Epithelial cell of prostate (primary cell): ENCODE measurements at regions not wholly inside any gene's neighbourhood (a gene's known extent, or its start where the extent isn't known, plus 50 kb on each side); places are given as distances from the start of the nearest gene placed in this dataset.

Experiments
- DNase-seq: peaks from one replicate; pipeline ENCODE4 v3.0.0-alpha.2; 2011; ENCODE audit warnings: low read depth, low spot score
- H3K27ac ChIP-seq: fragments of 450-650 bp; 2 replicates; pipeline ENCODE4 v1.5.1; 2017; ENCODE audit warnings: mild to moderate bottlenecking

DNA sequence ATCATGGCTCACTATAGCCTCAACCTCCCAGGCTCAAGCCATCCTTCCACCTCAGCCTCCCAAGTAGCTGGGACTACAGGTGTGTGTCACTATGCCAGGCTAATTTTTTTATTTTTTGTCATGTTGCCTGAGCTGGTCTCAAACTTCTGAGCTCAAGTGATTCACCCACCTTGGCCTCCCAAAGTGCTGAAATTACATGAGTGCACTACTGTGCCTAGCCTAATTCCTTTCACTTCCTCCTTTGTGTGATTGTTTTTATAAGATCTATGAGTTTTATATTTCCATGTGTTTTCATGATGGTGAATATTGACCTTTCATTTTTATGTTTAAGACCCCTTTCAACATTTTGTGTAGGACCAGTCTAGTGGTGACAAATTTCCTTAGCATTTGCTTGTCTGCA is 55.2 kb upstream of the IL12B start:
- DNase-seq = no peak
- no peak overlapping the region for H3K27ac ChIP-seq

GRCh38 chr5:159386028-159386711 is 55.9 kb upstream of the IL12B start:
- DNase-seq = no peak
- no peak overlapping the region for H3K27ac ChIP-seq

DNA sequence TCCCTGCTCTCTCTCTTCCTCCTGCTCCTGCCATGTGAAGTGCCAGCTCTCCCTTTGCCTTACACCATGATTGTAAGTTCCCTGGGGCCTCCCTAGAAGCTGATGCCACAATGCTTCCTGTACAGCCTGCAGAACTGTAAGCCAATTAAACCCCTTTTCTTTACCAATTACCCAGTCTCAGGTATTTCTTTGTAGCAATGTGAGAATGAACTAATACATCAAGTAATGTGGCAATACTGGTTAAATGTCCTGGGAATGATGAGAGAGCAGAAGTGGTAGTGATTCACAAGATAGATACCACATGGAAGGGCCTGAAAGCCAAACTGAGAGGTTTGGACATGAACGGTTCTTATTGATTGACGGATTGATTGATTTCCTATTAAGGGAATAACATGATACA is 62.6 kb upstream of the IL12B start:
- H3K27ac ChIP-seq = no peak overlapping the region
- no peak for DNase-seq

DNA sequence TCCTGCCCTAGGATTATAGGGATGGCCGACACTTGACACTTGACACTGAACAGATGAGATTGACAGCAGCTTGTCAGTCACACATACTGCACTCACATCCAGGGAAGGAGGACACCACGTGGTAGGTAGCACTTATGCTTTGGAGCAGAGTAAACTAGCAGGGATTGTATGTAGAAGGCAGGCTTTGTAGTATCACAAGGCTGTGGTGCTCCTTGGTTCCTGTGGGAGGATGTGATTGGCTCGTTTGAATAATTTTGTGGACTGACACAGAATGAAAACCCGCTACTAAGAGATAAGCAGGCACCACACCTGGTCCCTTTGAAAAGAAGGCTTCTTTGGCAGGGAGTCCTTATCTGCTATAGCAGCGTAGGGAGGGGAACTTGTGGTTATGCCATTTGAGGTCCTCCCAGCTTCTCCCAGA is 63.6 kb upstream of the IL12B start:
- H3K27ac ChIP-seq = no peak overlapping the region
- DNase-seq = no peak

- no peak overlapping the region for H3K27ac ChIP-seq
- no peak for DNase-seq
Observed at GRCh38 chr5:159395202-159395601, 64.9 kb upstream of the IL12B start.

DNA sequence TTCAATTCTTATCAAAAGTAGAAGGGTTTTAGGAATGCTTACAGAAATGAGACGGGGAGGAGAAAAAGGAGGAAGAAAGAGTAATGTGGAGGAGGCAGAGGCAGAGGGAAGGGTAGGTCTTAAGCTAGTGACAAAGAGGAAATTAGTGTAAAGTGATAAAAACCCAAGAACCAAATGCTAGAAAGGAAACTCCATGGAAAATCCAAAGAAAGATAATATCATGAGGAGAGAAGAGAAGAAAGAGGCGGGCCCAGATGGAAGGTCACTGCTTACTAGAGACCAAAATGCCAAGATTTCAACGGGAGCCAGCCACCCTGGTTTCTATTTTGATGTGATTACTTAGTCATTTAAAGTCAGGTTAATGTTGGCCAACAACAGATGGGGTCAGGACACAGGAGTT is 68.6 kb upstream of the IL12B start:
- no peak overlapping the region for H3K27ac ChIP-seq
- DNase-seq = no peak

GRCh38 chr5:159400476-159400875 is 70.2 kb upstream of the IL12B start:
- DNase-seq = no peak
- no peak overlapping the region for H3K27ac ChIP-seq

- H3K27ac ChIP-seq = no peak overlapping the region
- no peak for DNase-seq
Observed at GRCh38 chr5:159402311-159402710, 72.0 kb upstream of the IL12B start.

- H3K27ac ChIP-seq = no peak overlapping the region
- no peak for DNase-seq
Observed at GRCh38 chr5:159402856-159403255, 72.6 kb upstream of the IL12B start.

GRCh38 chr5:159403906-159404681 is 73.8 kb upstream of the IL12B start:
- no peak overlapping the region for H3K27ac ChIP-seq
- no peak for DNase-seq

GRCh38 chr5:159405611-159406031 is 75.3 kb upstream of the IL12B start:
- H3K27ac ChIP-seq = no peak overlapping the region
- no peak for DNase-seq

GRCh38 chr5:159406571-159406970 is 76.3 kb upstream of the IL12B start:
- DNase-seq = no peak
- no peak overlapping the region for H3K27ac ChIP-seq

DNA sequence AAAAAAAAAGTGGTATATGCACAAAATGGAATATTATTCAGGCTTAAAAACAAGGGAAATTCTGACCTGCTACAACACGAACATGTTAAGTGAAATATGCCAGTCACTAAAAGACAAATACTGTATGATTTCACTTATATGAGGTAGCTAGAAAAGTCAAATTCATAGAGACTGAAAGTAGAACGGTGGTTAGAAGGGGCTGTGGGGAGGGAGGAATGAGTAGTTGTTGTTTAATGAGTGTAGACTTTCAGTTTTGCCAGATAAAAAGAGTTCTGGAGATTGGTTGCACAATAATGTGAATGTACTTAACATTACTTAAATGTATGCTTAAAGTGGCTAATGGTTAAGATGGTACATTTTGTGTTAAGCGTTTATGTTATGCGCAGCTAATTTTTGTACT is 79.5 kb upstream of the IL12B start:
- DNase-seq = no peak
- no peak overlapping the region for H3K27ac ChIP-seq

GRCh38 chr5:159410480-159410879 is 80.2 kb upstream of the IL12B start:
- H3K27ac ChIP-seq = no peak overlapping the region
- no peak for DNase-seq

DNA sequence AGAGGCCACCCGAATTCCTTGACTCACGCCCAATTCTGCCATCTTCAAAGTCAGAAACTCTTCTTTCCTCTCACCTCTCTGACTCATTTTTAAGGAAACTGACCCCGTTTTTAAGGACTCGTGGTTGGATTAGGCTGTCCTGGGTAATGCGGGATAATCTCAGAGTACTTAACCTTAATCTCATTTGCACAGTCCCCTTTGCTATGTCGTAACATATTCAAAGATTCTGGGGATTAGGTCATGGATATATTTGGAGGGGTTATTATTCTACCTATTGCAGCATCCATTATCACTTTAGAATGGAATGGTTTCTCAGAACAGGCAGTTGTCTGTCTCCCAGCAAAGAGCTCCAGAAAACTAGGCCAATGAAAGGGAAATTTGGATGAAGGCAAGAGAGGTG is 80.8 kb upstream of the IL12B start:
- H3K27ac ChIP-seq = no peak overlapping the region
- DNase-seq = no peak

DNA sequence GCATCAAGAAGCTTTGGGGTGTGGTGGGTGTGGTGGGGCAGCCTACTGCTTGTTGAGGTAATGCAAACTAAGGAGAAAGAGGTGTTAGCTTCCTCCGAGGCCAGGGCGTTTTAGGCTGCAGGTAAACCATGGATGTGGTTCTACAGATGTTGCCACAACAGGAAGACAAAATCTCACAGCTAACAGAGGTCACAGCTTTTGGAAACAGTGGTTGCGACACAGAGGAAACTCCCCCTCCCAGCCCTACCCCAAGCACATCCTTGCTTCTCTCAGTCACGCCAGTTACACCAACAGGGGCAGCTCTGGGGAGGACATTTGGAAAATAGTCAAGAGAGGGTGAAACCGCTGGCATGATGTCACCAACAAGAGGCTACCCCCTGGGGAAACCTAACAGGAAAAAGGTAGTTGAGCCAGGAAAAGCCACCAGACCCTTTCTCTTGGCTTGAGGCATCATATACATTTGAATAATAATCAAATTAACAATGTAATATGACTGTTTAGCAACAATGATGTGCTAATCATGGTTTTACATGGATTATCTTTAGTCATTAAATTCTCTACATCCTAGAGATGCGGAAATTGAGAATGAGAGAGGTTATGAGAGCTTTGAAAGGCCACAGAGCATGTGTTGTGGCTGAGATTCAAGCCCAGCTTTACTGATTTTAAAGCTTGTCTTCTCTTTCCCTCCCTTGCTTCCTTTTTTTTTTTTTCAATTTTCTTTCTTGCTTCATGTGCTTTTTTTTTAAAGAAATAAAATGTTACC is 82.2 kb upstream of the IL12B start:
- DNase-seq = no peak
- H3K27ac ChIP-seq = no peak overlapping the region

- DNase-seq = no peak
- no peak overlapping the region for H3K27ac ChIP-seq
Observed at GRCh38 chr5:159414021-159414420, 83.7 kb upstream of the IL12B start.

DNA sequence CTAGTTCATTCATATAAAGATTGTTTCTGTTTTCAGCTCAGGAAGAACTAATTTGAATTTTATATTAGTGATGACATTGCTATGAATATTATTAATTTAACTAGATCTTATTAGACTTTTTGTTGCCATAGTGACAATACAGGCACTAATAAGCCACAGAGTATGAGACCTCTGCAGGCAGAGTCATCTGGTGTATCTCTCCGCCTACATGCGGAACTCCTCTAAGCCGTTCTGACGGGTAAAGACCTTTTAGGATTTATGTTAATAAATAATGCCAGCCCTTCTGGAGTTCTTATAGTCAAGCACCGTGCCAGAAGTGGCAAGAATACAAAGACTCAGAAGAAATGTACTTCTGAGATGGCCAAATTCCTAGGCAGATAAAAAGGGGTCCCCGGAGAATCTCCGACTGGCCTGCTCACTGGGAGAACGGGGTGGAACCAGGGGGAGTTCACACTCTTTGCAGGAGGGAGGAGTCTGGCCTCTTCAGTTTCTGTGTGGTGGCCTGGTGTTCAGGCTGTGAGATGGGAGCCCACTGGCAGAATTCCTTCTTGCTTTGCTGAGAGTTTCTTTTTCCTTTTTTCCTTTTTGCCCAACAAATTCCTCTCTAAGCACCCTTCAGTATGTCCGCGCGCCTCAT is 85.1 kb upstream of the IL12B start:
- no peak for DNase-seq
- no peak overlapping the region for H3K27ac ChIP-seq

- DNase-seq = no peak
- no peak overlapping the region for H3K27ac ChIP-seq
Observed at GRCh38 chr5:159416438-159416837, 86.2 kb upstream of the IL12B start.

- H3K27ac ChIP-seq = no peak overlapping the region
- DNase-seq = no peak
Observed at GRCh38 chr5:159417170-159417569, 86.9 kb upstream of the IL12B start.

- DNase-seq = no peak
Observed at GRCh38 chr5:159419576-159419975, 89.3 kb upstream of the IL12B start.

More at GRCh38 chr5:159419576-159419975, 89.3 kb upstream of the IL12B start:
- H3K27ac ChIP-seq = no peak overlapping the region
